Hepatocyte (in vitro differentiated cells): ENCODE measurements at regions not wholly inside any gene's neighbourhood (a gene's known extent, or its start where the extent isn't known, plus 50 kb on each side); places are given as distances from the start of the nearest gene placed in this dataset.

Experiments
- EZH2phosphoT487 ChIP-seq: fragments of 200-600 bp; sonication (generic); IDR thresholded peaks from one replicate; pipeline ENCODE4 v1.6.1; 2018; ENCODE audit warnings: antibody characterized with exemption, mild to moderate bottlenecking, low read depth, moderate library complexity; ENCODE audit not compliant: unreplicated experiment, severe bottlenecking
- TF ChIP-seq, protein P1 (sequence below): fragments of 200-600 bp; sonication (generic); IDR thresholded peaks from 2 replicates; pipeline ENCODE4 v1.5.1; 2016; ENCODE audit warnings: antibody characterized with exemption, mild to moderate bottlenecking; ENCODE audit not compliant: poor library complexity

GRCh38 chr18:56100090-56100722 lies 512.2 kb upstream of the TCF4 start:
- no peak for TF ChIP-seq EZH2phosphoT487
- TF ChIP-seq, protein P1, sequence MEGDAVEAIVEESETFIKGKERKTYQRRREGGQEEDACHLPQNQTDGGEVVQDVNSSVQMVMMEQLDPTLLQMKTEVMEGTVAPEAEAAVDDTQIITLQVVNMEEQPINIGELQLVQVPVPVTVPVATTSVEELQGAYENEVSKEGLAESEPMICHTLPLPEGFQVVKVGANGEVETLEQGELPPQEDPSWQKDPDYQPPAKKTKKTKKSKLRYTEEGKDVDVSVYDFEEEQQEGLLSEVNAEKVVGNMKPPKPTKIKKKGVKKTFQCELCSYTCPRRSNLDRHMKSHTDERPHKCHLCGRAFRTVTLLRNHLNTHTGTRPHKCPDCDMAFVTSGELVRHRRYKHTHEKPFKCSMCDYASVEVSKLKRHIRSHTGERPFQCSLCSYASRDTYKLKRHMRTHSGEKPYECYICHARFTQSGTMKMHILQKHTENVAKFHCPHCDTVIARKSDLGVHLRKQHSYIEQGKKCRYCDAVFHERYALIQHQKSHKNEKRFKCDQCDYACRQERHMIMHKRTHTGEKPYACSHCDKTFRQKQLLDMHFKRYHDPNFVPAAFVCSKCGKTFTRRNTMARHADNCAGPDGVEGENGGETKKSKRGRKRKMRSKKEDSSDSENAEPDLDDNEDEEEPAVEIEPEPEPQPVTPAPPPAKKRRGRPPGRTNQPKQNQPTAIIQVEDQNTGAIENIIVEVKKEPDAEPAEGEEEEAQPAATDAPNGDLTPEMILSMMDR: no peak
